ENCODE measurements at regions not wholly inside any gene's neighbourhood (a gene's known extent, or its start where the extent isn't known, plus 50 kb on each side); places are given as distances from the start of the nearest gene placed in this dataset.
"Not testable (repeated sequence)": the region's sequence is repeated elsewhere in the genome, so short reads cannot be mapped to it uniquely, and the experiment has no call there.

- CTCF ChIA-PET (ENCODE audit: partially characterized antibody): no interaction called here
- Mint-ChIP-seq H3K9me3 (peaks cover 3 to 37% (median 9%) of the 10 kb centered on the region in 8 donors), H3K36me3 (no peaks in the 10 kb centered on the region), H3K4me3 (no peak overlapping the region), H3K27me3 (no peaks in the 10 kb centered on the region), H3K4me1 (no peaks in the 10 kb centered on the region), H3K27ac (no peak overlapping the region)
- Histone ChIP-seq H3K4me1 (ENCODE audit: insufficient read depth, low read length) (no peaks in the 10 kb centered on the region), H3K9me3 (ENCODE audit: control insufficient read depth in 1 of 2, low read length in 2 of 2) (no peaks in the 10 kb centered on the region), H3K27me3 (ENCODE audit: insufficient read depth, low read length) (no peaks in the 10 kb centered on the region), H3K4me3 (ENCODE audit: low read length in 2 of 2) (no peak overlapping the region), H3K27ac (ENCODE audit: low read depth, low read length) (no peak overlapping the region), H3K36me3 (ENCODE audit: insufficient read depth, low read length) (no peaks in the 10 kb centered on the region)
- no peak for DNase-seq
- POLR2A ChIA-PET (ENCODE audit: partially characterized antibody): no interaction called here
- intact Hi-C loops (cut with micrococcal nuclease): no loop called here
Measured at GRCh38 chr7:54299426-54299825, 242.7 kb upstream of the VSTM2A start.

- H3K4me3 Mint-ChIP-seq; H3K27ac Mint-ChIP-seq; H3K9me3 ChIP-seq (ENCODE audit: control insufficient read depth in 1 of 2, low read length in 2 of 2); H3K4me3 ChIP-seq (ENCODE audit: low read length in 2 of 2); intact Hi-C loops (cut with micrococcal nuclease); POLR2A ChIA-PET (ENCODE audit: partially characterized antibody); H3K4me1 Mint-ChIP-seq; CTCF ChIA-PET (ENCODE audit: partially characterized antibody); DNase-seq; H3K27me3 Mint-ChIP-seq; H3K27me3 ChIP-seq (ENCODE audit: insufficient read depth, low read length); H3K36me3 Mint-ChIP-seq; H3K9me3 Mint-ChIP-seq; H3K36me3 ChIP-seq (ENCODE audit: insufficient read depth, low read length); H3K27ac ChIP-seq (ENCODE audit: low read depth, low read length); H3K4me1 ChIP-seq (ENCODE audit: insufficient read depth, low read length): not testable (repeated sequence)
Measured at GRCh38 chr7:54315955-54316354, 226.2 kb upstream of the VSTM2A start.

GRCh38 chr7:54326592-54327167 lies 215.5 kb upstream of the VSTM2A start:
- Histone ChIP-seq H3K4me1 (ENCODE audit: insufficient read depth, low read length) (no peaks in the 10 kb centered on the region), H3K4me3 (ENCODE audit: low read length in 2 of 2) (no peak overlapping the region), H3K9me3 (ENCODE audit: control insufficient read depth in 1 of 2, low read length in 2 of 2) (no peaks in the 10 kb centered on the region), H3K27me3 (ENCODE audit: insufficient read depth, low read length) (no peaks in the 10 kb centered on the region), H3K27ac (ENCODE audit: low read depth, low read length) (no peak overlapping the region), H3K36me3 (ENCODE audit: insufficient read depth, low read length) (no peaks in the 10 kb centered on the region)
- ChIA-PET POLR2A (ENCODE audit: partially characterized antibody) (no interaction called here), CTCF (ENCODE audit: partially characterized antibody) (no interaction called here)
- no peaks in the 10 kb centered on the region for H3K4me1 Mint-ChIP-seq
- intact Hi-C loops (cut with micrococcal nuclease): no loop called here
- H3K36me3 Mint-ChIP-seq: no peaks in the 10 kb centered on the region
- DNase-seq: no peak
- H3K4me3 Mint-ChIP-seq: no peak overlapping the region
- peaks cover 8 to 34% (median 16%) of the 10 kb centered on the region in 8 donors for H3K9me3 Mint-ChIP-seq
- no peaks in the 10 kb centered on the region for H3K27me3 Mint-ChIP-seq
- H3K27ac Mint-ChIP-seq: no peak overlapping the region

- H3K4me3 ChIP-seq (ENCODE audit: low read length in 2 of 2): no peak overlapping the region
- Mint-ChIP-seq H3K27ac (no peak overlapping the region), H3K4me3 (no peak overlapping the region), H3K9me3 (peaks cover 0 to 16% (median 8%) of the 10 kb centered on the region in 8 donors), H3K27me3 (no peaks in the 10 kb centered on the region), H3K36me3 (no peaks in the 10 kb centered on the region), H3K4me1 (no peaks in the 10 kb centered on the region)
- POLR2A ChIA-PET (ENCODE audit: partially characterized antibody): no interaction called here
- DNase-seq: no peak
- intact Hi-C loops (cut with micrococcal nuclease): no loop called here
- no peaks in the 10 kb centered on the region for H3K4me1 ChIP-seq (ENCODE audit: insufficient read depth, low read length)
- CTCF ChIA-PET (ENCODE audit: partially characterized antibody): no interaction called here
- H3K9me3 ChIP-seq (ENCODE audit: control insufficient read depth in 1 of 2, low read length in 2 of 2): no peaks in the 10 kb centered on the region
- H3K27ac ChIP-seq (ENCODE audit: low read depth, low read length): no peak overlapping the region
- no peaks in the 10 kb centered on the region for H3K36me3 ChIP-seq (ENCODE audit: insufficient read depth, low read length)
- no peaks in the 10 kb centered on the region for H3K27me3 ChIP-seq (ENCODE audit: insufficient read depth, low read length)
Measured at GRCh38 chr7:54330216-54330800, 211.9 kb upstream of the VSTM2A start.

GRCh38 chr7:54331311-54331710 lies 210.9 kb upstream of the VSTM2A start:
- H3K4me1 Mint-ChIP-seq: no peaks in the 10 kb centered on the region
- no peaks in the 10 kb centered on the region for H3K27me3 ChIP-seq (ENCODE audit: insufficient read depth, low read length)
- intact Hi-C loops (cut with micrococcal nuclease): no loop called here
- no peaks in the 10 kb centered on the region for H3K4me1 ChIP-seq (ENCODE audit: insufficient read depth, low read length)
- POLR2A ChIA-PET (ENCODE audit: partially characterized antibody): no interaction called here
- H3K27me3 Mint-ChIP-seq: no peaks in the 10 kb centered on the region
- H3K4me3 Mint-ChIP-seq: no peak overlapping the region
- no peak overlapping the region for H3K27ac Mint-ChIP-seq
- H3K36me3 Mint-ChIP-seq: no peaks in the 10 kb centered on the region
- H3K36me3 ChIP-seq (ENCODE audit: insufficient read depth, low read length): no peaks in the 10 kb centered on the region
- DNase-seq: no peak
- H3K27ac ChIP-seq (ENCODE audit: low read depth, low read length): no peak overlapping the region
- H3K9me3 Mint-ChIP-seq: peaks cover 0 to 16% (median 8%) of the 10 kb centered on the region in 8 donors
- no peaks in the 10 kb centered on the region for H3K9me3 ChIP-seq (ENCODE audit: control insufficient read depth in 1 of 2, low read length in 2 of 2)
- H3K4me3 ChIP-seq (ENCODE audit: low read length in 2 of 2): no peak overlapping the region
- CTCF ChIA-PET (ENCODE audit: partially characterized antibody): no interaction called here

- intact Hi-C loops (cut with micrococcal nuclease): no loop called here
- Histone ChIP-seq H3K4me3 (ENCODE audit: low read length in 2 of 2) (no peak overlapping the region), H3K36me3 (ENCODE audit: insufficient read depth, low read length) (no peaks in the 10 kb centered on the region), H3K27me3 (ENCODE audit: insufficient read depth, low read length) (no peaks in the 10 kb centered on the region), H3K9me3 (ENCODE audit: control insufficient read depth in 1 of 2, low read length in 2 of 2) (no peaks in the 10 kb centered on the region), H3K4me1 (ENCODE audit: insufficient read depth, low read length) (no peaks in the 10 kb centered on the region), H3K27ac (ENCODE audit: low read depth, low read length) (no peak overlapping the region)
- no peaks in the 10 kb centered on the region for H3K4me1 Mint-ChIP-seq
- no peak for DNase-seq
- H3K4me3 Mint-ChIP-seq: no peak overlapping the region
- H3K36me3 Mint-ChIP-seq: no peaks in the 10 kb centered on the region
- ChIA-PET POLR2A (ENCODE audit: partially characterized antibody) (no interaction called here), CTCF (ENCODE audit: partially characterized antibody) (no interaction called here)
- H3K9me3 Mint-ChIP-seq: peaks cover 0 to 16% (median 8%) of the 10 kb centered on the region in 8 donors
- H3K27me3 Mint-ChIP-seq: no peaks in the 10 kb centered on the region
- H3K27ac Mint-ChIP-seq: no peak overlapping the region
Measured at GRCh38 chr7:54332301-54332700, 209.9 kb upstream of the VSTM2A start.

GRCh38 chr7:54333952-54334351 lies 208.2 kb upstream of the VSTM2A start:
- Histone ChIP-seq H3K4me3 (ENCODE audit: low read length in 2 of 2) (no peak overlapping the region), H3K27me3 (ENCODE audit: insufficient read depth, low read length) (no peaks in the 10 kb centered on the region), H3K4me1 (ENCODE audit: insufficient read depth, low read length) (no peaks in the 10 kb centered on the region), H3K36me3 (ENCODE audit: insufficient read depth, low read length) (no peaks in the 10 kb centered on the region), H3K27ac (ENCODE audit: low read depth, low read length) (no peak overlapping the region), H3K9me3 (ENCODE audit: control insufficient read depth in 1 of 2, low read length in 2 of 2) (no peaks in the 10 kb centered on the region)
- no peaks in the 10 kb centered on the region for H3K4me1 Mint-ChIP-seq
- intact Hi-C loops (cut with micrococcal nuclease): no loop called here
- no peak overlapping the region for H3K4me3 Mint-ChIP-seq
- H3K27ac Mint-ChIP-seq: no peak overlapping the region
- ChIA-PET CTCF (ENCODE audit: partially characterized antibody) (no interaction called here), POLR2A (ENCODE audit: partially characterized antibody) (no interaction called here)
- H3K27me3 Mint-ChIP-seq: no peaks in the 10 kb centered on the region
- DNase-seq: no peak
- no peaks in the 10 kb centered on the region for H3K36me3 Mint-ChIP-seq
- H3K9me3 Mint-ChIP-seq: peaks cover 0 to 16% (median 9%) of the 10 kb centered on the region in 8 donors

GRCh38 chr7:54336800-54337199 lies 205.4 kb upstream of the VSTM2A start:
- POLR2A ChIA-PET (ENCODE audit: partially characterized antibody): no interaction called here
- H3K9me3 ChIP-seq (ENCODE audit: control insufficient read depth in 1 of 2, low read length in 2 of 2): no peaks in the 10 kb centered on the region
- H3K27me3 ChIP-seq (ENCODE audit: insufficient read depth, low read length): no peaks in the 10 kb centered on the region
- H3K4me3 Mint-ChIP-seq: no peak overlapping the region
- H3K4me1 ChIP-seq (ENCODE audit: insufficient read depth, low read length): no peaks in the 10 kb centered on the region
- no peaks in the 10 kb centered on the region for H3K36me3 Mint-ChIP-seq
- CTCF ChIA-PET (ENCODE audit: partially characterized antibody): no interaction called here
- no peak for DNase-seq
- intact Hi-C loops (cut with micrococcal nuclease): no loop called here
- no peak overlapping the region for H3K27ac ChIP-seq (ENCODE audit: low read depth, low read length)
- no peak overlapping the region for H3K4me3 ChIP-seq (ENCODE audit: low read length in 2 of 2)
- peaks cover 0 to 16% (median 11%) of the 10 kb centered on the region in 8 donors for H3K9me3 Mint-ChIP-seq
- H3K36me3 ChIP-seq (ENCODE audit: insufficient read depth, low read length): no peaks in the 10 kb centered on the region
- H3K4me1 Mint-ChIP-seq: no peaks in the 10 kb centered on the region
- peak overlapping the region in 1 of 7 donors; percentile 14 for H3K27ac Mint-ChIP-seq
- no peaks in the 10 kb centered on the region for H3K27me3 Mint-ChIP-seq

Data from CD4-positive, alpha-beta memory T cell (primary cell).